Smooth muscle cell of the brain vasculature (primary cell): ENCODE measurements at regions not wholly inside any gene's neighbourhood (a gene's known extent, or its start where the extent isn't known, plus 50 kb on each side); places are given as distances from the start of the nearest gene placed in this dataset.

Source experiments
- DNase-seq: peaks from one replicate; pipeline ENCODE4 v3.0.0-alpha.2; 2012; ENCODE audit warnings: low read depth, low spot score

- DNase-seq, result no peak
Measured at GRCh38 chr10:43959364-43960134, 310.9 kb upstream of the ZNF32 start.

- DNase-seq, result no peak
Measured at GRCh38 chr10:43958964-43959363, 310.3 kb upstream of the ZNF32 start.

GRCh38 chr10:43958071-43958432, 309.4 kb upstream of the ZNF32 start:
- no peak for DNase-seq

GRCh38 chr10:43957267-43958070, 308.8 kb upstream of the ZNF32 start:
- DNase-seq, result no peak

- DNase-seq, result no peak
Measured at GRCh38 chr10:43955978-43956377, 307.3 kb upstream of the ZNF32 start.

GRCh38 chr10:43955002-43955596, 306.4 kb upstream of the ZNF32 start:
- no peak for DNase-seq

GRCh38 chr10:43953672-43954071, 305.0 kb upstream of the ZNF32 start:
- DNase-seq, result no peak

- DNase-seq, result no peak
Measured at GRCh38 chr10:43952760-43953159, 304.1 kb upstream of the ZNF32 start.

GRCh38 chr10:43949351-43949750, 300.7 kb upstream of the ZNF32 start:
- DNase-seq, result no peak

GRCh38 chr10:43946445-43946844, 297.8 kb upstream of the ZNF32 start:
- DNase-seq, result no peak

GRCh38 chr10:43945908-43946307, 297.2 kb upstream of the ZNF32 start:
- DNase-seq, result no peak

- DNase-seq, result no peak
Measured at GRCh38 chr10:43945094-43945730, 296.5 kb upstream of the ZNF32 start.

GRCh38 chr10:43944381-43945093, 295.9 kb upstream of the ZNF32 start:
- DNase-seq, result no peak

- no peak for DNase-seq
Measured at GRCh38 chr10:43943818-43944360, 295.2 kb upstream of the ZNF32 start.

GRCh38 chr10:43943119-43943817, 294.6 kb upstream of the ZNF32 start:
- no peak for DNase-seq

- no peak for DNase-seq
Measured at GRCh38 chr10:43942096-43942850, 293.6 kb upstream of the ZNF32 start.

- DNase-seq, result no peak
Measured at GRCh38 chr10:43940898-43941837, 292.5 kb upstream of the ZNF32 start.

GRCh38 chr10:43939939-43940820, 291.5 kb upstream of the ZNF32 start:
- no peak for DNase-seq
